Erythroblast (primary cell): ENCODE measurements at regions not wholly inside any gene's neighbourhood (a gene's known extent, or its start where the extent isn't known, plus 50 kb on each side); places are given as distances from the start of the nearest gene placed in this dataset.

Experiments used
- GATA1 ChIP-seq: IDR thresholded peaks from 2 replicates; pipeline ENCODE4 v1.6.1; 2011; ENCODE audit warnings: low read depth, mild to moderate bottlenecking, control low read depth, low read length, moderate library complexity
- POLR2A ChIP-seq: IDR thresholded peaks from 2 replicates; pipeline ENCODE4 v1.6.1; 2011; ENCODE audit warnings: mild to moderate bottlenecking, low read length

DNA sequence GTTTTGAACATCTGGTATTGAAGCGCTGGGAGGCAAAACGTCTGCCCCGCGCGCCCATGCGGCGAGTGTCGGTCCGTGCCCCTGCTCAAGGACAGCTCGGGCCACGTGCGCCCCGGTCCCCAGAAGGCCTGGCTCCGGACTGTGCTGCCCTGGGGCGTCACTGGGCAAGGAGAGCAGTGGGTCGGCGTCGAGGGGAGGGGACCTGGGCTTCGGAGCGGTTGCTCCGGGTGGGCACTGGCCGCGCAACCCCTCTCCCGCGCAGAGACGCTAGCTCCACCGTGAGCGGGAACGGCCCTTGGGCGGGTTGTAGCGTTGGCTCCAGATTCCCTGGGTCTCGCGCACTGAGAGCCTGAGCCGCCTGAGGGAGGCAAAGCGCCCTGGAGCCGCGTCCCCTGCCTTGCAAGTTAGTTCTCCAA lies 304.2 kb upstream of the HSFY2 start:
- no peak for TF ChIP-seq POLR2A
- no peak for TF ChIP-seq GATA1
